ENCODE measurements at regions not wholly inside any gene's neighbourhood (a gene's known extent, or its start where the extent isn't known, plus 50 kb on each side); places are given as distances from the start of the nearest gene placed in this dataset.
A peak's percentile ranks its signal among the peaks of the same experiment; 100 is the strongest.

DNA sequence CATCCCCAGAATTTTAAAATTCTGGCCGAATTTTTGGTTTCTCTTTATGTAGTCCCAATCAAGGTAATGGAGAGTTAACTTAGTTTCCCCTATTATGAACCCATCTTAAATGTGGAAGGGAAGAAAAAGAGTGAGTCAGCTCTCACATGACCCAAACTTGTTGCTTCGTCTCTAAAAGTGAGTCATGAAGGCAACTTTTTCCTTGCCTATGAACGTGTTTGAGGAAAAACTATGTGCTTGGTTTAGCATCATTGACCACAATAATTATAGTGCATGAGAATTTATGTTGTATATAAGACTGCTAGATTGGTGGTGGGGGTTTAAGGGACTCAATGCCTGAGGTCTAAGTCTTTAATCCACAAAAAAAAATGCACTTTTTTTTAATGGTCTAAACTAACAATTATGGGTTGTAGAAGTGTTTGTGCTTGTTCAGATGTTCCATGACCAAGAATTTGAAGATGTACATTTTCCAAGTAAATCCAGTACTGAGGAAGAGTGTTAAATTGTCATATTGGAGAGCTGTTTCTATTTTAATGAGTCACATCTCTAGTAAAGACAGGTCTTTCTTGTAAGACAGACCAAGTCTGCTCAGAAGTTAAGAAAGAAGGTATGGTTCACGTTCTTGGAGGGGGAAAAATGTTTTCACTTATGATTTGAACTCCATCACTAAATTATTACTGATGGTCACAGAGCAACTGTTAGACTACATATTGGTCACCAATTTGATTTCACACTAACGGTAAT lies 409.9 kb upstream of the MARCKS start:
- no peak overlapping the region for H3K4me3 ChIP-seq (replicated peaks; ENCODE audit: low read depth, low read length)
- peak; percentile 67 for DNase-seq (ENCODE audit: extremely low read depth, low read depth)
- TF ChIP-seq, protein P1, sequence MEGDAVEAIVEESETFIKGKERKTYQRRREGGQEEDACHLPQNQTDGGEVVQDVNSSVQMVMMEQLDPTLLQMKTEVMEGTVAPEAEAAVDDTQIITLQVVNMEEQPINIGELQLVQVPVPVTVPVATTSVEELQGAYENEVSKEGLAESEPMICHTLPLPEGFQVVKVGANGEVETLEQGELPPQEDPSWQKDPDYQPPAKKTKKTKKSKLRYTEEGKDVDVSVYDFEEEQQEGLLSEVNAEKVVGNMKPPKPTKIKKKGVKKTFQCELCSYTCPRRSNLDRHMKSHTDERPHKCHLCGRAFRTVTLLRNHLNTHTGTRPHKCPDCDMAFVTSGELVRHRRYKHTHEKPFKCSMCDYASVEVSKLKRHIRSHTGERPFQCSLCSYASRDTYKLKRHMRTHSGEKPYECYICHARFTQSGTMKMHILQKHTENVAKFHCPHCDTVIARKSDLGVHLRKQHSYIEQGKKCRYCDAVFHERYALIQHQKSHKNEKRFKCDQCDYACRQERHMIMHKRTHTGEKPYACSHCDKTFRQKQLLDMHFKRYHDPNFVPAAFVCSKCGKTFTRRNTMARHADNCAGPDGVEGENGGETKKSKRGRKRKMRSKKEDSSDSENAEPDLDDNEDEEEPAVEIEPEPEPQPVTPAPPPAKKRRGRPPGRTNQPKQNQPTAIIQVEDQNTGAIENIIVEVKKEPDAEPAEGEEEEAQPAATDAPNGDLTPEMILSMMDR (IDR thresholded peaks at IDR 0.05; ENCODE audit: low read depth, low read length, missing control alignments) = no peak

DNA sequence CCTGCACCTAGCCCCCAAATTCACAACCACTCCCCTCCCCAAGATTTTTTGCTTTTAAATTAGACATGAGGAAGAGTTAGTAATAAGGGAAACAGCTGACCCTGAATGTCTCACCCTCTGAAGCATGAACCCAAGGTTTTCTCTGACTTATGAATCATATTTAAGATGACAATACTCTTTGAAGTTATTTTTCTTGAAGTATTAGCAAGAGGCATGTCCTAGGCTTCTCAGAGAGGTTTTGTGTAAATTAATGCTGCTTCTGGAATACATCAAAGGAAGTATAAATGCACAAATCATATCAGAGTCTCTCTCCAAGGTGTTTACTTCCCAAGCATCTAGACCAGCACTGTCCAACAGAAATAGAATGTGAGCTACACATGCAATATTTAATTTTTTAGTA lies 408.1 kb upstream of the MARCKS start:
- TF ChIP-seq, protein P1 (IDR thresholded peaks at IDR 0.05; ENCODE audit: low read depth, low read length, missing control alignments) = no peak
- no peak for DNase-seq (ENCODE audit: extremely low read depth, low read depth)
- no peak overlapping the region for H3K4me3 ChIP-seq (replicated peaks; ENCODE audit: low read depth, low read length)

DNA sequence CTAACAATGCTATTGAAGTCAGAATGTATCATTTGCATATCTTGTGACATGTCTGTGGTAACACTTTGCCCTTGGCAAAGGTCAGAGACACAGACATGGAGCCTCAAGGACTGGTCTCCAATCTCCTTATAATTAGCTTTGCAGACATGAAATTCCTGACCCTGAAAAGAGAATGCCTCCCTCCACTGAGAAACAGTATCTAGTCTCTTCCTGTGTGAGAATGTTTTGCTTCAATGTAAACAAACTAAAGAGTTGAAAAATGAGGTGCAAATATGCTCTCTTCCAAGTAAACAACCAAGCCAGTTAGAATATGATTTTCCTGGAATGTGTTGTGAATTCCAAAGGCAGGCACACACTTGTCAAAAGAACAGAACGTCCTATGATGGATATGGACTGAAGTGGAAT lies 407.1 kb upstream of the MARCKS start:
- no peak for DNase-seq (ENCODE audit: extremely low read depth, low read depth)
- H3K4me3 ChIP-seq (replicated peaks; ENCODE audit: low read depth, low read length) = no peak overlapping the region
- TF ChIP-seq, protein P1 (IDR thresholded peaks at IDR 0.05; ENCODE audit: low read depth, low read length, missing control alignments) = no peak

DNA sequence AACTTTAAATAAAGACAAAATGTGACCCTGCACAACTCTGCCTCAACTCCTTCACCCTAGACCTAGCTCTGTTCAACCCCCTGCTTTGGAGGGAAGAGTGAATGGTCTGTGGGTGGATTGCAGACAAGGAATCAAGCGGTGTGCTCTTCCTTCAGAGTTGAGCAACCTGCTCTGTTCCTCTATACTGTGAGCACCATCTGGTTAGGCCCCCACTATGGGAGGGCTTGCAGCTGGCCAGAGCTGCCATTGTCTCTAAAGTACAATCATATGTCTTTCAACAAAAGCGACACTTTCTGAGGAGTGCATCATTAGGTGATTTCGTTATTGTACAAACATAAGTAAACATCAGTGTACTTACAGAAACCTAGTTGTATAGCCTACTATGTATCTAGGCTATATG lies 406.1 kb upstream of the MARCKS start:
- DNase-seq (ENCODE audit: extremely low read depth, low read depth) = no peak
- H3K4me3 ChIP-seq (replicated peaks; ENCODE audit: low read depth, low read length) = no peak overlapping the region
- TF ChIP-seq, protein P1 (IDR thresholded peaks at IDR 0.05; ENCODE audit: low read depth, low read length, missing control alignments) = no peak

DNA sequence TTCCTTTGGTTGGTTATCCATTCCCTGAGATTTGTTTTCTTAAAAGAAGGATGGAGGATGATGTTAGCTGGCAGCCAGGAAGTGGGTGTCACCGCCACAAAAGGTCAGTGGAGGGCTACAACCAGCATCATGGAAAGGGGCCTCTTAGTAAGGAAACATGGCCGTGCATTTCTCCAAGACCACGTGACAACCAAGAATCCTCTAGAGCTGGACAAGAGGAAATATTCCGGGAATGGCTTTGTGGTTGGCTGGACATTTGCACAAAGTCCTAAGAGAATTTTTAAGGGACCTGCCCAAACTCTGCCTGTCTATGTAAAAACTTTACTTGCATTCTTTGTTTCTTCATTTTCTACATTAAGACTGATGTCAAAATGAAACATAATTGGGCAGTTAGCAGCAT lies 399.9 kb upstream of the MARCKS start:
- no peak overlapping the region for H3K4me3 ChIP-seq (replicated peaks; ENCODE audit: low read depth, low read length)
- TF ChIP-seq, protein P1 (IDR thresholded peaks at IDR 0.05; ENCODE audit: low read depth, low read length, missing control alignments) = no peak
- DNase-seq (ENCODE audit: extremely low read depth, low read depth) = peak; percentile 48

DNA sequence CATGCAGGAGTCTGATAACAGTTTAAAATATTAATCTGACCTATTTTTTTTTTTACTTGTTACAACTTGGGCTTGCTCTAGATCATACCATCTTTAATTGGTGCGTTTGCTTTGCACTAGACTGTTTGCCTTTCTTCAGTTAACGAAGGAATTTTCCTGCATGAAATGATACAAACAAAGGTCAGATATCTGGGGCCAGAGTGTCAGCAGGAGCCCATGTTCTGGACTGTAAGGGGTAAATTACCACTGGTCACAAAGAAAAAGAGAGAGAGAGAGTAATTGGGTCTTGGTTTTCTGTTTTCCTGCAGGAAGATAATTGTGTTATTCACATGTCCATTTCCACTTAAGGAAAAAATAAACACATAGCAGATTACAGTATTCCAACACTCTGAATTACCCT lies 399.4 kb upstream of the MARCKS start:
- TF ChIP-seq, protein P1 (IDR thresholded peaks at IDR 0.05; ENCODE audit: low read depth, low read length, missing control alignments) = no peak
- no peak for DNase-seq (ENCODE audit: extremely low read depth, low read depth)
- H3K4me3 ChIP-seq (replicated peaks; ENCODE audit: low read depth, low read length) = no peak overlapping the region
